Hematopoietic multipotent progenitor cell treated with erythropoietin and hydrocortisone succinate and interleukin-3 and kit ligand, for 15 days (in vitro differentiated cells): ENCODE measurements at regions not wholly inside any gene's neighbourhood (a gene's known extent, or its start where the extent isn't known, plus 50 kb on each side); places are given as distances from the start of the nearest gene placed in this dataset.

Experiments used
- DNase-seq: peaks from one replicate; pipeline ENCODE4 v3.0.0-alpha.2; 2015; ENCODE audit warnings: low spot score

DNA sequence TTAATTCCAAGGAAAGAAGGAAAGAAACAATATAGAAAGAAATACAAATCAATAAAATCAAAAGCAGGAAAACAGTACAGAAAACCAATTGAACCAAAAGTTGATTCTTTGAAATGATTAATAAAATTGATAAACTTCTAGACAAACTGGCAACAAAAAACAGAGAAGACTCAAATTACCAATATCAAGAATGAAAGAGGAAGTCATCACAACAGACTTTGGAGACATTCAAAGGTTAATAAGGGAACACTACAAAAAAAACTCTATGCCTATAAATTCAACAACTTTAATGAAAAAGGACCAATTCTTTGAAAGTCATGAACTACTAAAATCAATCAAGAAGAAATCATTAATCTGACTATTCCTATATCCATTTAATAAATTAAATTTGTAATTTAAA lies 329.3 kb upstream of the NR5A2 start:
- DNase-seq, result no peak

DNA sequence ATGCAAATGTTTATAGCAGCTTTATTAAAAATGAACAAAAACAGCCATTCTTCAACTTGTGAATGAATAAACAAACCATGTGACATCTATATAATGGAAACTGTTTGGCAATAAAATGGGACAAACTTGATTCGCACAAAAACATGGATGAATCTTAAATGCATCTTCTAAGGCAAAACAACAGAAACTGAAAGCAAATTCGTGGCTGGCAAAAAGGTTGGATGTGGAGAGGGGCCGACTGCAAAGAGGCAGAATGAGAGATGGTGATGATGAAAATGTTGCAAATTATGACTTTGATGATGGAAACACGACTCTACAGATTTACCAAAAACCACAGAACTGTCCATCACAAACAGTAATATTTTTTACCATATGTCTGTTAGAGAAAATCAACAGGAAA lies 327.0 kb upstream of the NR5A2 start:
- no peak for DNase-seq

DNA sequence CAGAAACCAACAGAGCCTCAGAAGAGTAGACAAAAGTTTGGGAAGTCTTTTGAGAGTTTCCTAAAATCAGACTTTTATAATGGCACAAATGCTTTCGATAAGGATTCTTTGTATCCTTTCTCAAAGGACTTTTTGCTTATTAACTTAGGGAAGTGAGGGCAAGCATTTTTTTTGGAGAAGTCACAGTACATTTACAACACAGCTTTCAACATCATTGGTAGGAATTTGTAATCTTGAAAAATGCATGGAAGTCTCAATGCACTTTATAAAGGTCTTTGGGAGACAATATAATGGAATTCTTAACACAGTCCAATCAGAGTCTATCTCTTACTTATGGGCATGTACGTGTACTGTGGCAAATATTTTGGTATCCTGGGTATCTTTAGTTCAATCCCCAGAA lies 325.8 kb upstream of the NR5A2 start:
- DNase-seq, result no peak

DNA sequence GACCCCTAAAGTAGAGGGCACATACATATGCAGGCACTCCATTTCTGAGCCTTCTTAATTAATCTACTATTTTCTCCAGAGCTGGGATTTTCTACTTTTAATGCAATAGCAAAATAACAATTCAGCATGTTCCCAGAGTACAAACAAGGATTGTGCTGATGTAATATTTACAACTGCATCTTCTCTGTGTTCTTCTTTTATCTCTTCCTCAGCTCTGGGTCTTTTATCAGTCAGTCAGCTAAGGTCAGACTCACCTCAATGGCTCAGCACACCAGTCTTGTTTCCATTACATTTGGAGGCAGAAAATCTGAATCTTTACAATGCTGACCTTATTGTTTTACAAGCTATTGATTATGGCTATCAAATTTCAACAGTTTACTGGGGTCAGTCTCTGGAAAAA lies 323.3 kb upstream of the NR5A2 start:
- DNase-seq, result no peak

DNA sequence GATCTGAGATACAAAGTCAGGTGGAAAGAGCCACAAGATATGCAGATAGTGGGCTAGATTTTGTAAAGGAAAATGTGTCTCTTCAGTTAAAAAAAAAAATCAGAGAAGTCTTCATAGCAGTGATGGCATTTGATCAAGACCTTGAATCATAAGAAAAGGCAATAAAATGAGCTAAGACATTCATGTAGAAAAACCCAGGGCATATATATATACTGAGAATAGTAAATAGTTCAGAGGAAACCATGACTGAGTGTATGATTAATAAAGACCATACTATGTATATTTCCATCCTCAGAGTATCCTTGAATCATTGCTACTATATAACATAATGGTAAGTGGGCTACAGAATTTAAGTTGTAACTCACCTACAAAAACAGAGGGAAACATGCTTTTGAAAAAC lies 321.7 kb upstream of the NR5A2 start:
- DNase-seq, result no peak

DNA sequence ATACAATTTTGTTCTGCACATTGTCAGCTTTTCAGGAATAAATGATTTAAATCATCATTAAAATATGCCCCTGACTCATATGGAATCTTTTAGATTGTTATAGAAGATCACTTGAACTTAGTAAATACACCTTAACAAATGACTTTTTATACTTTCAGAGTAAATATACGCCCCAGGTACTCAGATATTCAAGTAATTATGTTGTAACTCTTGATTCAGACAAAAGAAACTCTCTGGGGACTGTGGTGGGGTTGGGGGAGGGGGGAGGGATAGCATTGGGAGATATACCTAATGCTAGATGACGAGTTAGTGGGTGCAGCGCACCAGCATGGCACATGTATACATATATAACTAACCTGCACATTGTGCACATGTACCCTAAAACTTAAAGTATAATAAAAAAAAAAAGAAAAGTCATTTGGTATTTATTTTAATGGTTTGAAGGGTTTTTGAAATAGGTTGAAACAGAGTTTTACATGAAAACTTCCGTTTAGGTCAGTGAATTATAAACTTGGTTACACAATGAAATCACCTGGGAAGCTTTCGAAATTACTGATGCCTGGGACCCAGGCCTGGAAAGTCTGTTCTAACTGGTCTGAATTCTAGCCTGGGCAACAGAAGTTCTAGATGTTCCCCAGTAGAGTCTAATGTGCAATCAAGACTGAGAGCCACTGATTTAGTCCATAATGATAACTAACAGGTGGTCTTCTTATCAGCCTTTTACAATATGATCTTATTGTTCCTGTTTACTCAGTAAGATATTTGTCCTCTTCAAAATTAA lies 320.5 kb upstream of the NR5A2 start:
- no peak for DNase-seq

DNA sequence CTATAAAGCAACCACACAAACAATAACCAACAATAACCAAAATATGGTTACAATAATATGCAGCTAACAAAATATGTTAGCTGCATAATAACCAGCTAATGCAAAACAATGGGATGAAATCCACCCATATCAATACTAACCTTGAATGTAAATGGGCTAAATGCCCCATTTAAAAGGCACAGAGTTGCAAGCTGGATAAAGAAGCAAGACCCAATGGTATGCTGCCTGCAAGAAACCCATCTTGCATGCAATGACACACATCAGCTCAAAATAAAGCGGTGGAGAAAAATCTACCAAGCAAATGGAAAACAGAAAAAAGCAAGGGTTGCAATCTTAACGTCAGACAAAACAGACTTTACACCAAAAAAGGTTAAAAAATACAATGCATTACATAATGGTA lies 316.5 kb upstream of the NR5A2 start:
- DNase-seq, result no peak

DNA sequence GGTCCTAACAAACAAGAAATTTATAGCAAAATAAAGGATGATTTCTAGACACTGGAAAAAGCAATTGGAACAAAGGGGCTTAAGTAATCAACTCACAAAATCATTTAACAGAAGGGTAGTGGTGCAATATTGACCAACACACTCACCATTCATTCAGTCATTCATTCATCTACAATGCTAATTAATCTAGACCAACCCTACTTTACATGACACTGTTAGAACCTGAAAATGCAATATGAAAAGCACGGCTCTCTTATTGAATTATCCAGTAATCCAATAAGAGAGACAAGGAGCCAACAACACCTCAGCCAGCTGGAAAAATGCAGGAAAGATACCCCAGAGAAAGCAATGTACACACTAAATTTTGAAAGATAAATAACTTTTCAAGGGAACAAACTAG lies 310.8 kb upstream of the NR5A2 start:
- DNase-seq, result no peak

DNA sequence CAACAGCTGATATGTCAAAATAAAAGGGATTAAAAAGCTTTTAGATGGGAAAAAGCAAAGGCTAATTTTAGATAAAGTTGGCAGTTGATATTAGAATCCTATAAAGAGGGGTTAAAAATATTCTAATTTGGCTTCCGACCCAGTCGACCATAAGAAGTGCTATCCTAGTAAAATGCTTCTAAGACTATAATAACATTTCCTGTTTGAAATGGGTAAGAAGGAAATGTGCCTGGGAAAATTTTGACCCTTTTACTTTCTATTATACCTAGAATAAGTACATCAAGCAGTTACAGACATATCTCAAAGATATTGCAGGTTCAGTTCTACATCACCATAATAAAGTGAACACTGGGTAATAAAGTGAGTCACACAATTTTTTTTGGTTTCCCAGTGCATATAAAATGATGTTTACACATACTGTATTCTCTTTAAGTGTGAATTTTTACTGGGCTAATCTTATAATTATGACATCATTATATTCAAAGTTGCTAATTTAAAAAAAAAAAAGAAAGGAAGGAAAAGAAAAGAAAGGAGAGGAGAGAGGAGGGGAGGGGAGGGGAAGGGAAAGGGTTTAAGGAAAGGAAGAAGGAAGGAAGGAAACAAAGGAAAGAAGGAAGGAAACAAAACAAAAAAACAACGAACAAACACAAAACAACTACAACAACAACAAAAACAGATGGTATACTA lies 308.2 kb upstream of the NR5A2 start:
- no peak for DNase-seq

DNA sequence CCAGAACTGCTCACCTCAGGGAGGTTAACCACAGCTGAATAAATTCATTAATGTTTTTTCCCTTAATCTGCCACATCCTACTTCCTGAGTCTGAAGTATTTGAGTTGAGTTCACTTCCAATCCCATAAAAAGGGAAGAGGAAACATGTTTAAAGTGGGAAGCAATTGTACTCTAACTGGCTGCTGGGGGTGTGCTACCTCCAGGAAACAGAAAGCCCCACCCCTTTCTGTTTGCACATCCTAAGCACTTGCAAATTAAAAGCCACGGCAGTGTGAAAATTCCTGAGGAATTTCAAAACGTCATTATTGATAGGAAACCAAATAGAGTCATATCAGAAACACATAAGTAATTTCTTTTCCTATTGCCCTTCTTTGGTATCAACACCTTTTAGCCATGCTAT lies 307.0 kb upstream of the NR5A2 start:
- DNase-seq, result no peak

DNA sequence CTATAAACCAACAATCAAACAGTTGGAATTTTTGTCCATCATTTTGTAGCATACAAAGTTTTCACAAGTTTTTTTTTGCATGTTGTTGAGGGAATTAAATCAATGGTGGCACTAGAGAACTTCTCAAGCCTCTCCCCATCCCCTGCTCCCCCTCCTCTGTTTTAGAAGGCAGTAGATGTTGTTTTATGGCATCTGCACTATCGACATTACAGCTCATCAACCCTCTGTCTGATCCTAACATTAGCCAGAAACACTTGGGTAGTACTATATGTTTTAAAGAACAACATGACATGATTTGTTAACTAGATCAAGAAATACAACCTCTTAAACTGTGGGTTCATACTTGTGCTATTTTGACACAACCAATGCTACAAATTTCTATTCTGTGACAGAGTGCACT lies 306.5 kb upstream of the NR5A2 start:
- no peak for DNase-seq

DNA sequence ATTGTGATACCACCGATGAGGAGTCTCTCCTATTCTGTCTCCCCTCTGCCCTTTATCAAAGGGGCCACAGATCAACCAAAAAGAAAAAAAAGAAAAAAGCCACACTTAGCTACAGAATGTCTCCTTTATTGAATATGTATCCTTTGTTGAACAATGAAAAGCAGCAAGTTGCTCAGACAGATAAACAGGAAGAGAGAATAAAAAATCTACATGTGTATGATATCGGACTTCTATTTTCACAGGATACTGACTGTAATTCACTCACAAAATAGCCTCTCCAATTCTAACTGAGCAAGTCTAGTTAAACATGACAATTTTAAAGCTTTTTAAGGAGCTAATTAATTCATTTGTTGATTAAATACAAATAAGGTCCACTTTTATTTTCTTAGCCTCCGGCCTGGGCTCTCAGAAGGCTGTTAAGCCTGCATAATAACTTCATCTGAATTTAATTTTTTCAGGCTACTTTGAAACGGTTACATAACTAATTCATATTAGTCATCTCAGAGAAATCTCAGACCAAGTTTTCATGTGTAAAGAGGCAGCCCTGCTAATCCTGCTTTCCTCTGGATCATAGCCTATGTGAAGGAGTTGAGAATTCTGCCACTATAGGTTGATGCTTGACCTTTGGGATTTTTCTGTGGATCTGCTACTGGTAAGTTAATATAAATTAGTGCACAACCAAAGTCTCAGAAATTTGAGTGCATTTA lies 304.1 kb upstream of the NR5A2 start:
- no peak for DNase-seq

DNA sequence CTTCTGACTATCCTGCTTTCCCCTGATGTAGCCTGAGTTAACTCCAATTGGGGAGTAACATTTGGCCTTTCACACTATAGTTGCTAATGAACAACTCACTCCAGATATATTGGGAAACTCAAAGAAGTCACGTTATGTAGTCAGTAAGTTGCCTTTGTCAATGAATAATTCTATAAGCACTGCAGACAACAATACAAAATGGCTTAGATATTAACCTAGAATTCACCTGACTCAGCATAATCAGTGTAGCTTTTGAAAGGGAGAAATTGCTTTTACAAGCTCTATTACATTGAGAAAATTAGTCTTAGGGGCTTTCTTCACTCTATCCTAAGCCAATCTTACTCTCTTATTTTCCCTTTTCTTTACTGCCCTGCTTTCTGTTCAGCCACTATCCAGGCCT lies 303.5 kb upstream of the NR5A2 start:
- DNase-seq, result no peak

DNA sequence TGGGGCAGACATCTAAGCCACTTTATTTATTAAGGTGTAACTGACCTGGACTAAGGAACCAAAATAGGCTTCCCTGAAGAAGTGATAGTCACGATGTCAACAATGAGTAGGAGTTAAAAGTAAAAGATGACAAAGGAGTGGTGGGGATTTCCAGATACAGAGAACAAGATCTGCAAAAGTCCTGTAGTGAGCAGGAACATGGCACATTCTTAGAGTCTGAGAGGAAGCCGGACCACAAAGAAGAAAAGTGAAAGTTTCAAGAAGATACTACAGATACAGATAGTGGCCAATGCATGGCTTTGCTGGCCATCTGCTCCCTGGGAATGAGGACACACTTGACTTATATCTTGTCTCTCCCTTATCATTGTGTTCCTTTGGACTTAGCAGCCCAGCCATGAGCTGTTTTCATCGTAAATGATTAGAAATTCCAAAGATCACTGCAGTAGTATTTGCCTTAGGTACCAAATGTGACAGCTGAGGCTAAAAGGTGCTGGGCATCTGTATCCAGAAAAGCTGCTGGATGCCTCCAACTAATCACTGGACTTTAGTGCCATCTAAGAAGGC lies 302.4 kb upstream of the NR5A2 start:
- DNase-seq, result no peak

DNA sequence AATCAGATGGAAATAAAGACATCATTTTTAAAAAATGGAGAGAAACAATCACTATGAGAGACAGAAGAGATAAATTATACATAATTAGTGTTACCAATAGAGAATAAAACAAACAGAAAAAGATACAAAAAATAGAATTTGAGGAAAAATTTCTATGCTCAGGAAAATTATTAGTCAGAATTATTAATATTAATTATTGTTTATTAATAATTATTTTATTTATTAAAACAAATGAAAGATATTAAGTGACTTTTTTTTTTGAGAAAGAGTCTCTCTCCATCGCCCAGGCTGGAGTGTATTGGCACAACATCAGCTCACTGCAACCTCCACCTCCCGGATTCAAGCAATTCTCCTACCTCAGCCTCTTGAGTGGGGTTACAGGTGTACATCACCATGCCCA lies 299.8 kb upstream of the NR5A2 start:
- DNase-seq, result no peak

DNA sequence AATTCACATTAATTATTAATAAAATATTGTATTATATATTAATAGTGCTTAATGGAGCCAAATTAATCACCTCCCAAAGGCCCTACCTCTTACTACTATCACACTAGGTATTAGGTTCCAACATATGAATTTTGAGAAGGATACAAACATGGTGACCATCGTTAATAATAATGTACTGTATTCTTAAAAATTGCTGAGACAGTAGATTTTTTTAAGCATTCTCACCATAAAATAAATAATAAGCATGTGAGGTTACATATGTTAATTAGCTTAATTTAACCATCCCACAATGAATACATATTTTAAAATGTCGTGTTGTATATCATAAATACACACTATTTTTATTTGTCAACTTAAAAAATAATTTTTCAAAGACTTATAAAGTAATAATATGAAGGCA lies 299.2 kb upstream of the NR5A2 start:
- DNase-seq, result no peak

DNA sequence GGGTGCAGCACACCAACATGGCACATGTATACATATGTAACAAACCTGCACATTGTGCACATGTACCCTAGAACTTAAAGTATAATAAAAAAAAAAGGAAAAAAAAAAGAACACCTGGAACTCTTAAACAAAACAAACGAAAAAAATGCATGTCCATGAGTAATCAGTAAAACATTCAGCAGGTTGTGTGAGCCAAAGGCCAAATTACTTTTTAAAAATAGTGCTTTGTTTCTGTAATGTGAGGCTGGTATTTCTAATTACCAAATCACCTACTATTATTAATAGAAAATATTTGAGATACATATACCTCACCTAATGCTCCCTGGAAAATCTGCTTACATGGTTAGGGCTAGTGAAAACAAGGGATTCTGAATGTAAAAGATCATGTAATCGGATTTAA lies 294.4 kb upstream of the NR5A2 start:
- no peak for DNase-seq

DNA sequence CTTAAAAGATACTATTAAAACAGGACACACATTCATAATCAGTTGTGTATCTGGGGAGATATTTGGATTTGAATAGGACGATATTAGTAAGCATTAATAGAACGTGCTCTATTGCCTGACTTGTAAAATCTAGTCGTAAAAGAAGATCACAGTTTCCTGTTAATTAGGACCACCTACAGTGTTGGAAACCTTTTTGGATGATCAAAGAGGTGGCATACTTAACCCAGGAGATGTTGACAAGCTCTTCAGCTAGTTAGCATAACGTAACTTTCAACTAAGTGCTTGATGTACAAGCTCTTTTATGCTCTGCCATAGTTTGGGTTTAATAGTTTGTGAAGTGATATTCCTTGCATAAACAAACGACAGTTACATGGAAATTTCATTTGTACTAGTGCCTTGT lies 293.3 kb upstream of the NR5A2 start:
- DNase-seq, result no peak

DNA sequence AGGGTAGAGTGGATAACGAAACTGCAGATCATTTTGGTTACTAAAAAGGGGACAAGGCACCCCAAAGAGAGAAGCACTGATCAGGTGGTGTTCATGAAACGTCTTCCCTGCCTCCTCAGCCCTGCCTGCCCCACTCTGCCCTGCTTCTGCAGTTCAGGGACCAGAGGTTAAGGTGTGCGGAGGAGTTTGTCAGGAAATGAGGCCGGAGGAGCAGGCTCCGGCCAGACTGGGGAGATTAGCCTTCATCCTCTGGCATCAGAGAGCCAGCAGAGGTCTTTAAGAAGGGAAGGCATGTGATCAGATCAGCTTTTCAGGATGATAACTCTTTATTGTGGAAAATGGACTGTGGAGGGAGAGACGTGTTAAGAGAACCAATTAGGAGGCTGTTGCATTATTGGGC lies 291.9 kb upstream of the NR5A2 start:
- no peak for DNase-seq

DNA sequence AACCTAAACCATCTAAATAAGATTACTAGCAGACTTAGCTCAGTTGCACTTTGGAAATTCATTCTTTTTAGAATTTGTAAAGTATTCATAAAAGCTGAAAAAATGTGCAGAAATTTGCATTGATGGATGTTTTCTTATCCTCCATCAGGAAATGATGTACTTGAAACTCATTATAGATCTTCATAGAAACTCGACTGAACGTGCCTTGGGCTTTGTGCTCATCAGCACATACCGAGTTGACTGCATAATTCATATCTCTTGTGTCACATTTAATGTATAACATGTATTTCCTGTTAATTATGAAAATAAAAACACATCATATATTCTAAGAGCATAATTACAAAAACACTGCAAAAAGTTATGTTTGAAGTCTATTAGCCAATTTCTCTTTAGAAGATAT lies 290.9 kb upstream of the NR5A2 start:
- DNase-seq, result no peak

DNA sequence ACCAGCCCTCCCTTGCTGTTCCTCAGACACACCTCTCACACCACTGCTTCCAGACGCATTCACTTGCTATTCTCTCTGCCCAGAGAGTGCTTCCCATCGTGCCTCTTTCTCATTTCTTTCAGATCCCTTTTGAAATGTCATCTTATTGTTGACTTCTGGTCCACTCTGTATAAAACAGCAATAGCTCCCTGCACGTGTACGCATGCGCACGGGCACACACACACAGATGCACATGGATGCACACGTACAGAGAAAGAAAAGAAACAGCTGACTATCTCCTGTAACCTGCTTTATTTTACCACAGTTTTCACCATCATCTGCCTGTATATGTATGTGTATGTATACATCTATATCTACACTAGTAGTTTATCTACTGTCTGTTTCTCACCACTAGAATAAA lies 285.9 kb upstream of the NR5A2 start:
- no peak for DNase-seq

DNA sequence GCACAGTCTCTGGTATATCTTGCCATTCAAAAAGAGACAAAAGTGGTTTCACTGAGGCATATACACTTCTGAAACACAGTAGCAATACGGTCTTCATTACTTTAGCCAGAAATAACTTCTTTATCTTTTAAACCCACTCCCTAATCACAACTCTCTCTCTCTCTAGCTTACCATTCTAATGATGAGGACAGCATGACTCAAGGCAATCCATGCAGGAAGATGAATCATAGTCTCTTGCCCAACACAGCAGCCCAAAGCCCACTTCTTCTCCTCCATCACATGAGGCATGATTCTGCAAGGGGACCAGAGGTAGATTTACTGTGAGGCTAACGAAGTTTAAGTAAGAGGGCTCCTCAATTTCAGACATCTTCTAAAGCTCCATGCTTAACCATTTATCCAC lies 285.0 kb upstream of the NR5A2 start:
- no peak for DNase-seq

DNA sequence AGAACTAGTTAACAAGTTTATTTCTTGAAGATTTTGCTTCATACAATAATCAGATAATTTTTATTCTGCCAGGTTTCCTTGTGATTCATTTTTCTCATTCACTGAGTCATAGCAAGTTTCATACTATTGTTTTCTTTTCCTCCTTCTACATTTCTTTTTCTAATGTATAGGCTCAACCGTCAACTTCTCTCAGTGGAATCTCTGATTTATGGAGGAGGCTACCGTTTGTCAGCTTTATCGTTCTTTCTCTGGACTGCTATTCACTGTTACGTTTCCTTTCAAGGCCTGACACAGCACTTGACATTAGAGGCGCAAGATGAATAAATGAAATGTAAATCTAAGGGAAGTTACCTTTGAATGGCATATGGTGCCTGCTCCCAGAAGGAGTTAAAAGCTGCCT lies 284.3 kb upstream of the NR5A2 start:
- no peak for DNase-seq
